ENCODE measurements at regions not wholly inside any gene's neighbourhood (a gene's known extent, or its start where the extent isn't known, plus 50 kb on each side); places are given as distances from the start of the nearest gene placed in this dataset.

GRCh38 chr3:117102426-117102825 lies 392.8 kb downstream of the TUSC7 start:
- CTCF ChIA-PET (ENCODE audit: low intra/inter-chr PET ratio), result no interaction called here
- in situ Hi-C loops (cut with MboI), result no loop called here
- BruUV-seq (replicated peaks), result no TSS peak

DNA sequence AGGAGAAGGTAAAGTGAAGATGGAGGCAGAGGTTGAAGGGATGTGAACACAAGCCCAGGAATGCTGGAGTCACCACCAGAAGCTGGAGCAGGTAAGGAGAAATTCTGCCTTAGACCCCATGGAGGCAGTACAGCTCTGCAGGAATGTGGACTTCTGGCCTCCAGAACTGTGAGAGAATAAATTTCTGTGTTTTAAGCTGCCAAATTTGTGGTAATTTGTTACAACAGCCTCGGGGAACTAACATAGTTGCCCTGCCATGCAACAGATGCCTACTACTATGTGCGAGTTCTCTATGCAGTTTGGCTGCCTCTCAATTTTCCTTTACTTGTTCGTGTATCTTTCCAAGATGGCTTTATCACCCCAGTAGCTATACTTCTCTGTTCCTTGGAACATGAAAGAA lies 394.1 kb downstream of the TUSC7 start:
- Histone ChIP-seq H3K27me3 (ENCODE audit: control insufficient read depth in 2 of 2, insufficient read depth in 2 of 2, low read length in 2 of 2) (no peaks in the 10 kb centered on the region), H3K9ac (ENCODE audit: insufficient read depth in 1 of 2, low read depth in 2 of 2, low read length in 2 of 2) (no peak overlapping the region), H3K9me1 (ENCODE audit: control insufficient read depth, insufficient read depth, low read length) (no peaks in the 10 kb centered on the region), H3K27ac (ENCODE audit: extremely low read depth, low read depth, low read length) (no peak overlapping the region), H2AFZ (ENCODE audit: low read depth, low read length) (no peak overlapping the region), H3K4me2 (ENCODE audit: insufficient read depth, low read length) (no peak overlapping the region), H3K4me3 (no peak overlapping the region), H3K9me3 (replicated peaks; ENCODE audit: control insufficient read depth, insufficient read depth, low read depth, low read length) (no peaks in the 10 kb centered on the region), H3K36me3 (ENCODE audit: control insufficient read depth, insufficient read depth, low read length) (no peaks in the 10 kb centered on the region), H4K20me1 (replicated peaks; ENCODE audit: control insufficient read depth, insufficient read depth, low read length) (no peaks in the 10 kb centered on the region), H3K79me2 (ENCODE audit: control insufficient read depth, insufficient read depth, low read length) (no peaks in the 10 kb centered on the region), H3K4me1 (replicated peaks in 1 of 2; ENCODE audit: control insufficient read depth in 2 of 2, insufficient read depth in 2 of 2, low read length in 2 of 2) (no peaks in the 10 kb centered on the region)
- FAIRE-seq (no peak), ATAC-seq (no peak), DNase-seq (ENCODE audit: extremely low read depth in 1 of 4, low spot score in 3 of 4) (no peak)
- ChIA-PET CTCF (ENCODE audit: low intra/inter-chr PET ratio) (no interaction called here), POLR2A (no interaction called here)
- in situ Hi-C loops (cut with MboI) (no loop called here), intact Hi-C loops (cut with micrococcal nuclease) (no loop called here)
- 0% methylated on average over 3 of the region's 3 CpGs for WGBS (ENCODE audit: insufficient coverage, low coverage, missing lambda C conversion rate)
- BruUV-seq (replicated peaks), result no TSS peak
- TF ChIP-seq MXI1 (IDR thresholded peaks at IDR 0.05; ENCODE audit: low read depth, low read length) (no peak), PHB2 (IDR thresholded peaks at IDR 0.05; ENCODE audit: low read depth) (no peak), POLR3G (IDR thresholded peaks at IDR 0.05; ENCODE audit: extremely low read depth, insufficient read length, insufficient replicate concordance) (no peak), CREB3L1 (IDR thresholded peaks at IDR 0.05; ENCODE audit: borderline replicate concordance, low read depth) (no peak), ZNF232 (CRISPR knock-in tag; IDR thresholded peaks at IDR 0.05) (no peak)
- TF ChIP-seq, protein P1, sequence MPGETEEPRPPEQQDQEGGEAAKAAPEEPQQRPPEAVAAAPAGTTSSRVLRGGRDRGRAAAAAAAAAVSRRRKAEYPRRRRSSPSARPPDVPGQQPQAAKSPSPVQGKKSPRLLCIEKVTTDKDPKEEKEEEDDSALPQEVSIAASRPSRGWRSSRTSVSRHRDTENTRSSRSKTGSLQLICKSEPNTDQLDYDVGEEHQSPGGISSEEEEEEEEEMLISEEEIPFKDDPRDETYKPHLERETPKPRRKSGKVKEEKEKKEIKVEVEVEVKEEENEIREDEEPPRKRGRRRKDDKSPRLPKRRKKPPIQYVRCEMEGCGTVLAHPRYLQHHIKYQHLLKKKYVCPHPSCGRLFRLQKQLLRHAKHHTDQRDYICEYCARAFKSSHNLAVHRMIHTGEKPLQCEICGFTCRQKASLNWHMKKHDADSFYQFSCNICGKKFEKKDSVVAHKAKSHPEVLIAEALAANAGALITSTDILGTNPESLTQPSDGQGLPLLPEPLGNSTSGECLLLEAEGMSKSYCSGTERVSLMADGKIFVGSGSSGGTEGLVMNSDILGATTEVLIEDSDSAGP (CRISPR knock-in tag; IDR thresholded peaks at IDR 0.05), result no peak

More at GRCh38 chr3:117102426-117102825, 392.8 kb downstream of the TUSC7 start:
- POLR2A ChIA-PET, result no interaction called here
- no peaks in the 10 kb centered on the region for H3K9me3 ChIP-seq (replicated peaks; ENCODE audit: control insufficient read depth, insufficient read depth, low read depth, low read length)
- FAIRE-seq (no peak), DNase-seq (ENCODE audit: extremely low read depth in 1 of 4, low spot score in 3 of 4) (no peak), ATAC-seq (no peak)
- H4K20me1 ChIP-seq (replicated peaks; ENCODE audit: control insufficient read depth, insufficient read depth, low read length), result no peaks in the 10 kb centered on the region
- no peak overlapping the region for H2AFZ ChIP-seq (ENCODE audit: low read depth, low read length)
- no peak overlapping the region for H3K4me2 ChIP-seq (ENCODE audit: insufficient read depth, low read length)
- 0% methylated on average over 3 of the region's 3 CpGs for WGBS (ENCODE audit: insufficient coverage, low coverage, missing lambda C conversion rate)
- no peak overlapping the region for H3K9ac ChIP-seq (ENCODE audit: insufficient read depth in 1 of 2, low read depth in 2 of 2, low read length in 2 of 2)
- no peaks in the 10 kb centered on the region for H3K79me2 ChIP-seq (ENCODE audit: control insufficient read depth, insufficient read depth, low read length)
- TF ChIP-seq MYBL2 (IDR thresholded peaks at IDR 0.05; ENCODE audit: low read depth) (no peak), MYBL2 (CRISPR knock-in tag; IDR thresholded peaks at IDR 0.05; ENCODE audit: borderline replicate concordance) (no peak), ZC3H4 (CRISPR knock-in tag; IDR thresholded peaks at IDR 0.05; ENCODE audit: borderline replicate concordance) (no peak), DACH1 (IDR thresholded peaks at IDR 0.05; ENCODE audit: partially characterized antibody) (no peak), ZNF740 (CRISPR knock-in tag; IDR thresholded peaks at IDR 0.05) (no peak), ZNF740 (tag; IDR thresholded peaks at IDR 0.05) (no peak), SIN3B (IDR thresholded peaks at IDR 0.05; ENCODE audit: low read depth) (no peak)
- H3K4me1 ChIP-seq (replicated peaks in 1 of 2; ENCODE audit: control insufficient read depth in 2 of 2, insufficient read depth in 2 of 2, low read length in 2 of 2), result no peaks in the 10 kb centered on the region
- no peaks in the 10 kb centered on the region for H3K36me3 ChIP-seq (ENCODE audit: control insufficient read depth, insufficient read depth, low read length)
- H3K9me1 ChIP-seq (ENCODE audit: control insufficient read depth, insufficient read depth, low read length), result no peaks in the 10 kb centered on the region
- no peaks in the 10 kb centered on the region for H3K27me3 ChIP-seq (ENCODE audit: control insufficient read depth in 2 of 2, insufficient read depth in 2 of 2, low read length in 2 of 2)
- H3K4me3 ChIP-seq, result no peak overlapping the region
- intact Hi-C loops (cut with micrococcal nuclease), result no loop called here
- H3K27ac ChIP-seq (ENCODE audit: extremely low read depth, low read depth, low read length), result no peak overlapping the region

Measured in K562 (cell line).